ENCODE measurements at regions not wholly inside any gene's neighbourhood (a gene's known extent, or its start where the extent isn't known, plus 50 kb on each side); places are given as distances from the start of the nearest gene placed in this dataset.

DNA sequence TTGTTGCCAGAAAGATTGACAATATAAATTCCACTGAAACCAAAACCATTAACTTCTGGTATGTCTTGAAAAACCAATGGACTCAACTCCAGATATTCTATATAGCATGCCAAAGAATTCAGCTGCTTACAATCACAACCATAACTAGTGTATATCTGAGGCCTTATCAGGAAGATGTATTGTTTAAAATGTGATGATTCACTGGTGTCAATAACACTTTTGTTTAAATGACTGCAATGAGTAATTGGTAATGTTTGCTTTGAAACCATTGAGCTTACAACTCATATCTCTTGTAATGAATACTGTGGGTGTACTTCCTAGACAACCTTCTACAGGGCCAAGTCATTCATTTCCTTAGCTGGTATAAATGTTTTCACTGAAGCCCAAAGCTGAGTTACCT is 727.9 kb upstream of the KCND2 start:
- CTCF ChIA-PET: no interaction called here
- in situ Hi-C loops (cut with MboI) (no loop called here), intact Hi-C loops (cut with micrococcal nuclease; ENCODE audit: unreplicated experiment) (no loop called here)
- H3K79me2 ChIP-seq (ENCODE audit: control insufficient read depth, insufficient read depth, low read length): no peaks in the 10 kb centered on the region
- no peak overlapping the region for H3K4me3 ChIP-seq
- no peak overlapping the region for H3K4me2 ChIP-seq (ENCODE audit: control insufficient read depth, insufficient read depth)
- H3K9me3 ChIP-seq (replicated peaks; ENCODE audit: control insufficient read depth, insufficient read depth, low read length): no peaks in the 10 kb centered on the region
- POLR2A ChIA-PET: no interaction called here
- TF ChIP-seq, protein P1, sequence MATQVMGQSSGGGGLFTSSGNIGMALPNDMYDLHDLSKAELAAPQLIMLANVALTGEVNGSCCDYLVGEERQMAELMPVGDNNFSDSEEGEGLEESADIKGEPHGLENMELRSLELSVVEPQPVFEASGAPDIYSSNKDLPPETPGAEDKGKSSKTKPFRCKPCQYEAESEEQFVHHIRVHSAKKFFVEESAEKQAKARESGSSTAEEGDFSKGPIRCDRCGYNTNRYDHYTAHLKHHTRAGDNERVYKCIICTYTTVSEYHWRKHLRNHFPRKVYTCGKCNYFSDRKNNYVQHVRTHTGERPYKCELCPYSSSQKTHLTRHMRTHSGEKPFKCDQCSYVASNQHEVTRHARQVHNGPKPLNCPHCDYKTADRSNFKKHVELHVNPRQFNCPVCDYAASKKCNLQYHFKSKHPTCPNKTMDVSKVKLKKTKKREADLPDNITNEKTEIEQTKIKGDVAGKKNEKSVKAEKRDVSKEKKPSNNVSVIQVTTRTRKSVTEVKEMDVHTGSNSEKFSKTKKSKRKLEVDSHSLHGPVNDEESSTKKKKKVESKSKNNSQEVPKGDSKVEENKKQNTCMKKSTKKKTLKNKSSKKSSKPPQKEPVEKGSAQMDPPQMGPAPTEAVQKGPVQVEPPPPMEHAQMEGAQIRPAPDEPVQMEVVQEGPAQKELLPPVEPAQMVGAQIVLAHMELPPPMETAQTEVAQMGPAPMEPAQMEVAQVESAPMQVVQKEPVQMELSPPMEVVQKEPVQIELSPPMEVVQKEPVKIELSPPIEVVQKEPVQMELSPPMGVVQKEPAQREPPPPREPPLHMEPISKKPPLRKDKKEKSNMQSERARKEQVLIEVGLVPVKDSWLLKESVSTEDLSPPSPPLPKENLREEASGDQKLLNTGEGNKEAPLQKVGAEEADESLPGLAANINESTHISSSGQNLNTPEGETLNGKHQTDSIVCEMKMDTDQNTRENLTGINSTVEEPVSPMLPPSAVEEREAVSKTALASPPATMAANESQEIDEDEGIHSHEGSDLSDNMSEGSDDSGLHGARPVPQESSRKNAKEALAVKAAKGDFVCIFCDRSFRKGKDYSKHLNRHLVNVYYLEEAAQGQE (IDR thresholded peaks at IDR 0.05; ENCODE audit: low read depth, low read length): no peak
- TF ChIP-seq, protein P2, sequence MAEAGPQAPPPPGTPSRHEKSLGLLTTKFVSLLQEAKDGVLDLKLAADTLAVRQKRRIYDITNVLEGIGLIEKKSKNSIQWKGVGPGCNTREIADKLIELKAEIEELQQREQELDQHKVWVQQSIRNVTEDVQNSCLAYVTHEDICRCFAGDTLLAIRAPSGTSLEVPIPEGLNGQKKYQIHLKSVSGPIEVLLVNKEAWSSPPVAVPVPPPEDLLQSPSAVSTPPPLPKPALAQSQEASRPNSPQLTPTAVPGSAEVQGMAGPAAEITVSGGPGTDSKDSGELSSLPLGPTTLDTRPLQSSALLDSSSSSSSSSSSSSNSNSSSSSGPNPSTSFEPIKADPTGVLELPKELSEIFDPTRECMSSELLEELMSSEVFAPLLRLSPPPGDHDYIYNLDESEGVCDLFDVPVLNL (IDR thresholded peaks at IDR 0.05; ENCODE audit: low read depth, low read length): no peak
- FAIRE-seq: no peak
- no peaks in the 10 kb centered on the region for H4K20me1 ChIP-seq (ENCODE audit: control insufficient read depth, insufficient read depth)
- H2AFZ ChIP-seq (ENCODE audit: control insufficient read depth, low read depth, low read length): no peak overlapping the region
- RAD21 ChIA-PET (ENCODE audit: unreplicated experiment): no interaction called here
- no peak overlapping the region for H3K9ac ChIP-seq (ENCODE audit: control insufficient read depth, insufficient read depth, low read length)
- no peak overlapping the region for H3K27ac ChIP-seq (ENCODE audit: control insufficient read depth, insufficient read depth)
- no peaks in the 10 kb centered on the region for H3K4me1 ChIP-seq (ENCODE audit: control insufficient read depth, insufficient read depth, low read length)
- ATAC-seq: no peak
- no peak for DNase-seq (ENCODE audit: low read depth, low spot score)
- BruUV-seq (replicated peaks): no TSS peak
- H3K27me3 ChIP-seq (replicated peaks in 1 of 2; ENCODE audit: control insufficient read depth in 2 of 2, insufficient read depth in 2 of 2, low read length in 1 of 2): no peaks in the 10 kb centered on the region
- SMC1A ChIA-PET (ENCODE audit: uncharacterized antibody, unreplicated experiment): interaction anchor here (0.6 kb wide), 1 partner anchor 12 kb away, joined by 3 read pairs; no protein-coding TSS in a partner anchor
- no peaks in the 10 kb centered on the region for H3K36me3 ChIP-seq (ENCODE audit: control insufficient read depth in 2 of 2, insufficient read depth in 2 of 2, low read length in 1 of 2)

DNA sequence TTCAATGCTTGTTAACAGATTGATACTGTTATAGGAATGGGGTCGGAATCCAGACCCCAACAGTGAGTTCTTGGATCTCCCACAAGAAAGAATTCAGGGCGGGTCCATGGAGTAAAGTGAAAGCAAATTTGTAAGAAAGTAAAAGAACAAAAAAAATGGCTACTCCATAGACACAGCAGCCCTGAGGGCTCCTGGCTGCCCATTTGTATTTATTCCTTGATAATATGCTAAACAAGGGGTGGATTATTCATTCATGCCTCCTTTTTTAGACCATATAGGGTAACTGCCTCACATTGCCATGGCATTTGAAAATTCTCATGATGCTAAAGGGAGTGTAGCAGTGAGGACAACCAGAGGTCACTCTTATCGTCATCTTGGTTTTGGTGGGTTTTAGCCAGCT is 717.2 kb upstream of the KCND2 start:
- TF ChIP-seq RFX5 (IDR thresholded peaks at IDR 0.05; ENCODE audit: low read depth, low read length) (no peak), MXI1 (IDR thresholded peaks at IDR 0.05; ENCODE audit: low read depth, low read length) (no peak), FOXK2 (IDR thresholded peaks at IDR 0.05) (no peak), SPI1 (IDR thresholded peaks at IDR 0.05; ENCODE audit: borderline replicate concordance, insufficient read depth, low read depth, low read length) (no peak), CEBPB (IDR thresholded peaks at IDR 0.05; ENCODE audit: borderline replicate concordance in 1 of 2, low read depth in 2 of 2, low read length in 2 of 2) (no peak), SUZ12 (IDR thresholded peaks at IDR 0.05; ENCODE audit: unreplicated experiment) (no peak), NR2C2 (IDR thresholded peaks at IDR 0.05; ENCODE audit: borderline replicate concordance, control insufficient read depth, insufficient read length, low read depth) (no peak), WRNIP1 (IDR thresholded peaks at IDR 0.05; ENCODE audit: borderline replicate concordance, low read depth, low read length) (no peak), TAF1 (IDR thresholded peaks at IDR 0.05; ENCODE audit: borderline replicate concordance, low read depth, low read length) (no peak), CBX3 (IDR thresholded peaks at IDR 0.05; ENCODE audit: borderline replicate concordance, low read depth) (no peak)
- TF ChIP-seq, protein P3, sequence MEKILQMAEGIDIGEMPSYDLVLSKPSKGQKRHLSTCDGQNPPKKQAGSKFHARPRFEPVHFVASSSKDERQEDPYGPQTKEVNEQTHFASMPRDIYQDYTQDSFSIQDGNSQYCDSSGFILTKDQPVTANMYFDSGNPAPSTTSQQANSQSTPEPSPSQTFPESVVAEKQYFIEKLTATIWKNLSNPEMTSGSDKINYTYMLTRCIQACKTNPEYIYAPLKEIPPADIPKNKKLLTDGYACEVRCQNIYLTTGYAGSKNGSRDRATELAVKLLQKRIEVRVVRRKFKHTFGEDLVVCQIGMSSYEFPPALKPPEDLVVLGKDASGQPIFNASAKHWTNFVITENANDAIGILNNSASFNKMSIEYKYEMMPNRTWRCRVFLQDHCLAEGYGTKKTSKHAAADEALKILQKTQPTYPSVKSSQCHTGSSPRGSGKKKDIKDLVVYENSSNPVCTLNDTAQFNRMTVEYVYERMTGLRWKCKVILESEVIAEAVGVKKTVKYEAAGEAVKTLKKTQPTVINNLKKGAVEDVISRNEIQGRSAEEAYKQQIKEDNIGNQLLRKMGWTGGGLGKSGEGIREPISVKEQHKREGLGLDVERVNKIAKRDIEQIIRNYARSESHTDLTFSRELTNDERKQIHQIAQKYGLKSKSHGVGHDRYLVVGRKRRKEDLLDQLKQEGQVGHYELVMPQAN (conservative IDR thresholded peaks at IDR 0.05): no peak
- BruUV-seq (replicated peaks): no TSS peak
- RAD21 ChIA-PET (ENCODE audit: unreplicated experiment): no interaction called here
- intact Hi-C loops (cut with micrococcal nuclease; ENCODE audit: unreplicated experiment) (no loop called here), in situ Hi-C loops (cut with MboI) (no loop called here)
- Histone ChIP-seq H3K9ac (ENCODE audit: control insufficient read depth, insufficient read depth, low read length) (no peak overlapping the region), H3K9me3 (replicated peaks; ENCODE audit: control insufficient read depth, insufficient read depth, low read length) (no peaks in the 10 kb centered on the region), H3K4me2 (ENCODE audit: control insufficient read depth, insufficient read depth) (no peak overlapping the region), H4K20me1 (ENCODE audit: control insufficient read depth, insufficient read depth) (no peaks in the 10 kb centered on the region), H2AFZ (ENCODE audit: control insufficient read depth, low read depth, low read length) (no peak overlapping the region), H3K79me2 (ENCODE audit: control insufficient read depth, insufficient read depth, low read length) (no peaks in the 10 kb centered on the region), H3K36me3 (ENCODE audit: control insufficient read depth in 2 of 2, insufficient read depth in 2 of 2, low read length in 1 of 2) (no peaks in the 10 kb centered on the region), H3K27me3 (replicated peaks in 1 of 2; ENCODE audit: control insufficient read depth in 2 of 2, insufficient read depth in 2 of 2, low read length in 1 of 2) (no peaks in the 10 kb centered on the region), H3K4me3 (no peak overlapping the region), H3K4me1 (ENCODE audit: control insufficient read depth, insufficient read depth, low read length) (no peaks in the 10 kb centered on the region), H3K27ac (ENCODE audit: control insufficient read depth, insufficient read depth) (no peak overlapping the region)
- FAIRE-seq: no peak
- DNase-seq (ENCODE audit: low read depth, low spot score): no peak
- CTCF ChIA-PET: no interaction called here
- SMC1A ChIA-PET (ENCODE audit: uncharacterized antibody, unreplicated experiment): no interaction called here
- POLR2A ChIA-PET: no interaction called here
- no peak for ATAC-seq
- 19% methylated on average over 3 of the region's 3 CpGs for WGBS (ENCODE audit: insufficient coverage, insufficient replicate concordance, low lambda C conversion rate, missing lambda C conversion rate)
